GM18520 (cell line): ENCODE measurements at regions not wholly inside any gene's neighbourhood (a gene's known extent, or its start where the extent isn't known, plus 50 kb on each side); places are given as distances from the start of the nearest gene placed in this dataset.
"Not testable (repeated sequence)": the region's sequence is repeated elsewhere in the genome, so short reads cannot be mapped to it uniquely, and the experiment has no call there.

ENCODE experiments used
- ATAC-seq: cut with Tn5 transposase; IDR thresholded peaks from one replicate; pipeline ENCODE4 v1.9.1; 2021; ENCODE audit not compliant: unreplicated experiment

DNA sequence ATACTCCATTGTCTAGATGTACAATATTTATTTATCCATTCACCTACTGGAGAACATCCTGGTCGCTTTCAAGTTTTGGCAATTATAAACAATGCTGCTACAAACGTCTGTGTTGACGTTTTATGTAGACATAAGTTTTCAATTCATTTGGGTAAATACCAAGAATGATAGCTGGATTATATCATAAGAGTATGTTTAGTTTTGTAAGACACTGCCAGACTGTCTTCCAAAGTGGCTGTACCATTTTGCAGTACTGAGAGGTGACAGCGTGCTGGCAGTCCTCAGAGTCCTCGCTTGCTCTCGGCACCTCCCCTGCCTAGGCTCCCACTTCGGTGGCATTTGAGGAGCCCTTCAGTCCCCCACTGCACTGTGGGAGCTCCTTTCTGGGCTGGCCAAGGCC lies 253.3 kb upstream of the INTU start:
- no peak for ATAC-seq

- ATAC-seq: not testable (repeated sequence)
Observed at GRCh38 chr4:127379948-127380347, 252.8 kb upstream of the INTU start.

DNA sequence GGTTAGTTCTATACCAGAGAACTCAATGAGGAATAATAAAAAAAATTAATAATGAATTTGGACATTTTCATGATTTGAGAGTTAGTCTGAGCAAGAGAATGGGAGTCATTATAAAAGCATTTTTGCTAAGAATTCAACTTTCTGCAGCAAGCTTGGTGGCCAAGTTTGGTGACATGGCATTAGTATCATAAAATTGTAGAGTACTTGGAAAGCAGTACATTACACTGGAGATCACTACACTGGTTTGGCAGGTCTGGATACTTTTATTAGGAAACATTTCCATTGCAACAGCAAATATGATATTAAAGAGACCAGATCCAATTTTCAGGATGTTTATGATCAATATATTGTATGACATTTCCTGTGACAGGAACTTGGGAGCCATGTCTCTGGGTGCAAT lies 249.1 kb upstream of the INTU start:
- ATAC-seq: no peak

- no peak for ATAC-seq
Observed at GRCh38 chr4:127394516-127394915, 238.2 kb upstream of the INTU start.

DNA sequence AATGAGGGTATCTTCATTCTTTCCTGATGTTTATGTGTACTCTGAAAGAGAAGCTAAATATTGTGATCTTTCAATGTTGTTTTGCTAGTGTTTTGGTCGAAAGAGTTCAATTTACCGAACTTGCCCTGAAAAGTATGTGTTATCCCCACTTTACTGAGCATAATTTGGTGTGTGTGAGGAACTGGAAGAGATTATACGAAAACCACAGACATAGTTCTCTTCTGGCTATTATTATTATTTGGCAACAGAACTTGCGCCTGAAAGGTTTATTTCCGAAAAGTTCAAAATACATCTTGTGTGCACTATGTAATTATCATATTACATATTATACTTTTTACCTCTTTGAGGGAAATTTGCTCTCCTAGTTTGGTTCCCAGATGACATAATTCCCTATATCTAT lies 232.5 kb upstream of the INTU start:
- no peak for ATAC-seq

DNA sequence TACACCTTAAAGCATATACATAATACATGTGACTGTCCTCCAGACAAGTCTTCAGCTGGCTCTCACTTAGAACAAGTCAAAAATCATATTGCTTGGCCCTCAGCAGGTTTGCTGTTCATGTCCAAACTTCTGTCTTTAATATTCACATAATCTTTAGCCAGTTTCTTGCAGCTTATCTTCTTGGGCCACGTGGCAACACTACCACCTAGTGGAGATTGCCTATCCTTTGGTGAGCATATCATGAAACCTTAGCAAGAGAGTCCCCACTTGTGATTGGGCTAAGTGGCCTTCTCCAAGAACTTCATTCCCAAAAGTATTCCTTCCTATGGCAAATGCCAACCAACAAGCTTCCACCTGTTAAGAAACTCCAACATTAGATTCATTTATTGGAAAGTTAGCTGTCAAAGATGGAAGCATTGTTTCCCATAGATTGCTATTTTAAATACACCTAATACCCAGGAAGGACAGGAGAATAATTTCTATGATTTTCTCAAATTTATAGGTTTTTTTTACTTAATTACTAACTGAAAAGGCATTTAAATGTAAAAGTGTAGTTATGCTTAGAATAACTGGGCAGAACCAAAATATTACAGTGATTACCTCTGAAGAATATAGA lies 231.9 kb upstream of the INTU start:
- peak; percentile 79 for ATAC-seq

DNA sequence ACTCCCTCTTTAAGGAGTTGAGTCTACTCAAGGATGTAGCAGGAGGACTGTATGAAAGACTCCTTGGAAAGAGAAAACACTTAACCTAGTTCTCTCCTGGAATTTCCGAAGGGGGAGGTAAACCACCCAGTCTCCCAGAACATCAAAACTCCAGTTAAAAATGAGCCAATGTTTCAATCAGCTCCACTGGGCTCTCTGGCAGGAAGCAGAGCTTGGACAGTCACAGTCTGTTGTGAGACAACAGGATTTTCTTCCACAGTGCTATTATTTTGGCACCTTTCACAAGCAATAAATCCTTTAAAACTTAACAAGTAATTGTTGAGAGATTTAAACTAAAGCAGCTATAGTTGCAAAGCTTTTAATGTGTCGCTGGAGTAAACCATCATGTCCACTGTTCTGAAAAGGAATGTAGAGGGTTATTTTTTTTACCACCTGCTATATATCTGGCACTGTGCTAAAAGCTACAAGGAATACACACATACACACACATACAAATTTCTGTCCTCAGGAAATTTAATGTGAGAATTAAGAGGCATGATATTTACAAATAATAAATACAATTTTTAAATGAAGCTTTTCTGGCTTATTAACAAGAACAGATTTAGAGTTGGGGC lies 229.2 kb upstream of the INTU start:
- no peak for ATAC-seq

GRCh38 chr4:127406187-127406586 lies 226.6 kb upstream of the INTU start:
- no peak for ATAC-seq

- ATAC-seq: not testable (repeated sequence)
Observed at GRCh38 chr4:127407572-127407971, 225.2 kb upstream of the INTU start.

DNA sequence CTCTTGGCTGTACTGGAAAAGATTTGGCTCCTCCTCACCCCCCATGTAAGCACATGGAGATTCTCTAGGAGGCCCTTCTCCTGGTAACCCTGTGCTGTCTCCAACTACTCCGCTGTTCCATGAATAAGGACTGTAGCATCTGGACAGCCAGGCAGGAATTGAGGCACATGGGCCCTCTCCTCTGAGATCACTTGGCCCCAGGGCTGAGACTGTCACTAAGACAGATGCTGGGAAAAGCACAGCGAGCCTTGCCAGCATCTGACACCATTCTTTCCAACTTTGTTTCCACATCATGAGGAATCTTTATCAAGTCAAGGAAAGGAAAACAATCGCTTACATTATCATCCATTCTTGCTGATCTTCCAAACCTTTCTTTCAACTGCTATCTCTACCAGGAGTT lies 222.6 kb upstream of the INTU start:
- ATAC-seq: no peak

- no peak for ATAC-seq
Observed at GRCh38 chr4:127410644-127411043, 222.1 kb upstream of the INTU start.

DNA sequence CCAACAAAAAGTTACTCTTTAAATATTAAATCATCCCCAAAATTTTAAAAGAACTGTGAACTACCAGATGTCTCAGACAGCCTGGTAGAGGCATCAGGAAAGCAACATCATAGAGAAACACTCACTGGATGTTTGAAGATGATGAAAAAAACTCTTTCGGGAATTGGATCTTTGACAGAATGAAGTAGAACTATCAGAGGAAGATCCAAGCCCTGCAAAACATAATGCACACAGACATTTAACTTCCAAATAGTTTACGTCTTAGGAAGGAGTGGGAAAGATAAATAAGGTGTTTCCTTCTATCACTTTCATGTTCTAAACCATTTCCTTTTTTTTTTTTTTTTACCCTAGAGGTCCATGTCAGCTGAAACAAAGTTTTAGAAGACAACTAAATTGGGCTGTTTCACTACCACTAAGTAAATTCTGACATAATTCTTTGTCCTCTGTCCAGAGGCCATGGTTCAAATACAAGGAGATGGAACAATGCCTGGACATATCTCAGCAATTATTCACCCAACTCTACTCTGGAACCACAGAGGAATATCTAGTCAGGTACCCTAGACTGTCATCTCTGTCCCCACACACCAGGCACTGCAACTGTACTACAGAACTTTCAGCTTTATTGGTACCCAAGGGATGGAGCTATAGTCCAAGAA lies 217.7 kb upstream of the INTU start:
- no peak for ATAC-seq

DNA sequence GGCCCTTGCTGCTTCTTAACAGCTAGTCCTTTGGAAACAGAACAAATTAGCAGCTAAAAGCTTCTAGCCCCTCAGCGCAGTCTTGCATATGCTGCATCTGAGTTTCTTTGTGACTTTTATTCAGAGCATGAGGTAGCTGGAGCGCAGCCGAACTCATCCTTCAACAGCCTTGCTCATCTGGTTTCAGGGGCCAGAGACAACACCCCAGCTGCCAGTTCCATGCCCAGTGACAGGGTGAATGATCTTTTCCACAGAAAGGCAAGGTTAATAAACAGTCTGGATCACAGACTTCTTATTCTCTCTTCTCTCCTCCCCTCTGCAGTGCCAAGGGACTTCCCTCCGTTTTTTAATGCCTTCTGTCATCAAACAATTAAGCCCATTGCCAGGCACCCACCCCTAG lies 216.6 kb upstream of the INTU start:
- no peak for ATAC-seq

DNA sequence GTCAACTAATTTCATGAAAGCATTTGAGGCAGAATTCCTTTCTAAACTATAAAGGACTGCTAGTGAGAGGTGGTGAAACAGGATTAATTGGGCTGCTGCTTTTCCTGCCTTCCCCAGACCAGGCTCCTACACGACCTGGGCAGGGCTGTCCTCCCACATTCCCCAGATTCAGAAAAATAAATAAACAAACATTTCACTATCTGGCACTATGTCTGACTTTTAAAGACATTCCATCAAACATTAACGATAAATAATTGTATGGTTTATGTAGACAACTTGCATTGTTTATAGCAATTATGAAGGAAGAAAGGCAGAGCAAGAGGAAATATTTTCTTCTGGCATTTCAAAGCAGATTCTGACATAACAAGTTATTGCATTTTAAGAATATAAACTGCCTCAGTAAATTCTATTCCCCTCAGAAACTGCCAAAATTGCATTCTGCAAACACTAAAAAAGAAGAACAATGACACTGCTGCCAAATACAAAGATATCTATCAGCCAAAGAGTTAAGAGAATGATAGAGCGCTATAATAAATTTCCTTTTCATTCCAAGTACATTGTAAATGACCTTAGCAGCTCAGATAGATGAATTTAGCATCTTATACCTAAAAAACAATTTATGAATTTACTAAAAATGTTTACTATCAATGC lies 214.7 kb upstream of the INTU start:
- ATAC-seq: no peak

DNA sequence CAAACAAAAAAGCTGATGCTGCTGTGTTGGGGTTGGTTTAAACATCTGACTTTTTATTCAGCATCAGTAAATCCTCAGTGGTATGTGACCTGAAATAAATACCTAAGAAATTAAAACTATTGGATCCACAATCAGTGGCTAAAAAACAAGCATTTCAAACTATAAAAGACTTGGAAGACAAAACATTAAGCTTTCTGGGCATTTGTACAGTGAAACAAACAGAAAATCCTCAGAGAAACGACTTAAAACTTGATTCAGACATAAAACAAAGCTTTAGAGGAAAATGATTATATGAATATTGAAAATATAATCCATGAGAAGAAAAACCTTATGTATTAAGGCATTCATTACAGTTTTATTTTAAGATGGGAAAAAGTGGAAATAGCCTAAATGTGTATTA lies 213.3 kb upstream of the INTU start:
- no peak for ATAC-seq

DNA sequence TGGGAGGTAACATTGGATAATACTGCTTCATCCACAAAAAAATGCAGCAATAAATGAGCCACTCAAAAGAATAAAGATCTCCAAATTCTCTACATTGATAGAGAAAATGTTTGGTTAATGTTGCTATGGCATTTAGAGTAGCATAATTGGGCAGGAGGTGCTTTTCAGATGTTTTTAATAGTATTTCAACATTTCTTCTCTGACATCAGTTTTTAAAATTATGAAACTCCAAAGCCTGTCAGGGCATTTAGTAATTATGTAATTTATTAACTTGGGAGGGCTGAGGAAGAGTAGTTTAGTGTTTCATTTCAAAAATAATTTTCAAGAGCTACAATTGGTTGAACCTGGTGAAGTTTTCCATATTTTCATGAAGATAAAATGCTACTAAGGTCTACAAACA lies 211.3 kb upstream of the INTU start:
- no peak for ATAC-seq

- ATAC-seq: no peak
Observed at GRCh38 chr4:127425202-127425845, 207.4 kb upstream of the INTU start.

- no peak for ATAC-seq
Observed at GRCh38 chr4:127425851-127426250, 206.9 kb upstream of the INTU start.

GRCh38 chr4:127441571-127441970 lies 191.2 kb upstream of the INTU start:
- ATAC-seq: no peak

- ATAC-seq: no peak
Observed at GRCh38 chr4:127445471-127445870, 187.3 kb upstream of the INTU start.

DNA sequence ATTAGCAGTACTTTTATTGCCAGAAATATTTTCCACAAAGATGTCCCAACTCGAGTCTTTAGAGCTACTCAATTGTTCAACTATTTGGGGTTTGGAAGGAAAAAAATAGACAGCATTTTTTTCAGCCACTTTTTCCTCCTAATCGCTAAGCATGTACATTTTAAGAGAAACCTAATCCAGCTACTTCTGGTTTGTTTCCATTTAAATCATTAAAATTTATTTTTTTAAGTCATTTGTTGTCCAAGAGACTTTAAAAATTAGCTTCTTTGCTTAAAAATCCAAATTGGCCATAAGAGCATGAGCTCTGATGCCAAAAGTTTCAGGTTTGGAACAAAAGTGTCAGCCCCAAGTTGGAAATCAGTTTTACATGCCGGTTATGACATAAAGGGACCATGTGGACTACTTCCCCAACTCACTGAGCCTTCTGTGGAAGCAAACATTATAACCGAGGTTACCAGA lies 186.3 kb upstream of the INTU start:
- no peak for ATAC-seq

- ATAC-seq: no peak
Observed at GRCh38 chr4:127448986-127449385, 183.8 kb upstream of the INTU start.
